Thyroid gland (tissue), 4 donors: ENCODE measurements at regions not wholly inside any gene's neighbourhood (a gene's known extent, or its start where the extent isn't known, plus 50 kb on each side); places are given as distances from the start of the nearest gene placed in this dataset.

ENCODE experiments used
- DNase-seq, 2 donors: peaks; one replicate each; pipeline ENCODE4 v3.0.0-alpha.2; 2019
- H3K27ac ChIP-seq, 3 donors: fragments of 200-600 bp; sonication (generic); 1 replicate in 2 of 3; 2 replicates in 1 of 3; pipeline ENCODE4 v1.5.1; 2016 to 2019; ENCODE audit warnings: mild to moderate bottlenecking in 1 of 3, moderate library complexity in 1 of 3
- H3K27me3 ChIP-seq: fragments of 200-600 bp; sonication (generic); one replicate; pipeline ENCODE4 v1.5.1; 2019
- H3K36me3 ChIP-seq, 2 donors: fragments of 200-600 bp; sonication (generic); one replicate each; pipeline ENCODE4 v1.5.1; 2016 to 2019
- H3K4me1 ChIP-seq, 2 donors: fragments of 200-600 bp; sonication (generic); one replicate each; pipeline ENCODE4 v1.5.1; 2017 to 2019
- H3K4me3 ChIP-seq, 3 donors: fragments of 200-600 bp; sonication (generic); replicated peaks in 1 of 3; 1 replicate in 2 of 3; 2 replicates in 1 of 3; pipeline ENCODE4 v1.5.1; 2016; ENCODE audit warnings: mild to moderate bottlenecking in 1 of 3
- H3K9me3 ChIP-seq: fragments of 200-600 bp; sonication (generic); one replicate; pipeline ENCODE4 v1.5.1; 2017
- CTCF ChIP-seq, 6 experiments: fragments of 200-600 bp in 3 of 6; fragments of 450-650 bp in 3 of 6; sonication (generic) in 3 of 6; IDR thresholded peaks; one replicate each; pipeline ENCODE4 v1.5.1; 2016 to 2019; ENCODE audit warnings: antibody characterized with exemption in 6 of 6, mild to moderate bottlenecking in 2 of 6, inconsistent platforms in 1 of 6, moderate library complexity in 1 of 6
- POLR2A ChIP-seq, 2 donors: fragments of 450-650 bp; IDR thresholded peaks; one replicate each; pipeline ENCODE4 v1.6.1; 2017; ENCODE audit warnings: antibody characterized with exemption in 2 of 2, mild to moderate bottlenecking in 2 of 2, moderate library complexity in 1 of 2
- WGBS, 2 donors: methylation state at CpG; one replicate each; pipeline ENCODE4 v1.1.5; 2017; 5-methylcytosine and 5-hydroxymethylcytosine counted together
- intact Hi-C: fragments of 100-400 bp; cut with DNase I; formaldehyde crosslinking; loops from one replicate; pipeline ENCODE4 v1.15.1; 2023

DNA sequence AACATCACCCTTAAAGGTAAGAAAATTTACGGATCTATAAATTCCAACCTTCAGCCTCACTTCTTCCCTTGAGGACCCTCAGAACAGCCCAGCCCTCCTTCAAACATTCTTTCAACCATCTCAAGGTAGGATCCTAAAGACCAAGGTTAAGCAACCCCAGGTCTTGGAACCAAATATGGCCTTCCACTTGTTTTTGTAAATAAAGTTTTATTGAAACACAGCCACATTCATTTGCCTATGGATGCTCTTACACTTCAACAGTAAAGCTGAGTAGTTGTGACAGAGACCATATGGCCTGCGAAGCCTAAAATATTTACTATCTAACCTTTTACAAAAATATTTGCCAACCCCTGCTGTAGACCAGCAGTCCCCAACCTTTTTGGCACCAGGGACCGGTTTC, 70.4 kb upstream of the NTRK3 start:
- Histone ChIP-seq H3K27me3 (no peaks in the 10 kb centered on the region), H3K36me3 (no peaks in the 10 kb centered on the region), H3K4me3 (no peak overlapping the region), H3K27ac (no peak overlapping the region), H3K4me1 (no peaks in the 10 kb centered on the region), H3K9me3 (no peaks in the 10 kb centered on the region)
- no peak for DNase-seq
- intact Hi-C loops: no loop called here
- 98 to 99% methylated on average over 3 of the region's 3 CpGs for WGBS, 2 donors
- TF ChIP-seq POLR2A (IDR thresholded peaks at IDR 0.05): no peak
- TF ChIP-seq CTCF (IDR thresholded peaks at IDR 0.05): no peak

GRCh38 chr15:88324741-88325065, 68.2 kb upstream of the NTRK3 start:
- no peaks in the 10 kb centered on the region for H3K9me3 ChIP-seq
- H3K27me3 ChIP-seq: no peaks in the 10 kb centered on the region
- no peaks in the 10 kb centered on the region for H3K36me3 ChIP-seq
- TF ChIP-seq POLR2A (IDR thresholded peaks at IDR 0.05) (no peak), CTCF (IDR thresholded peaks at IDR 0.05) (no peak)
- no peak for DNase-seq
- 56 to 82% methylated on average over 1 of the region's 1 CpG for WGBS, 2 donors
- no peak overlapping the region for H3K4me3 ChIP-seq
- H3K4me1 ChIP-seq: no peaks in the 10 kb centered on the region
- H3K27ac ChIP-seq: no peak overlapping the region
- intact Hi-C loops: no loop called here

DNA sequence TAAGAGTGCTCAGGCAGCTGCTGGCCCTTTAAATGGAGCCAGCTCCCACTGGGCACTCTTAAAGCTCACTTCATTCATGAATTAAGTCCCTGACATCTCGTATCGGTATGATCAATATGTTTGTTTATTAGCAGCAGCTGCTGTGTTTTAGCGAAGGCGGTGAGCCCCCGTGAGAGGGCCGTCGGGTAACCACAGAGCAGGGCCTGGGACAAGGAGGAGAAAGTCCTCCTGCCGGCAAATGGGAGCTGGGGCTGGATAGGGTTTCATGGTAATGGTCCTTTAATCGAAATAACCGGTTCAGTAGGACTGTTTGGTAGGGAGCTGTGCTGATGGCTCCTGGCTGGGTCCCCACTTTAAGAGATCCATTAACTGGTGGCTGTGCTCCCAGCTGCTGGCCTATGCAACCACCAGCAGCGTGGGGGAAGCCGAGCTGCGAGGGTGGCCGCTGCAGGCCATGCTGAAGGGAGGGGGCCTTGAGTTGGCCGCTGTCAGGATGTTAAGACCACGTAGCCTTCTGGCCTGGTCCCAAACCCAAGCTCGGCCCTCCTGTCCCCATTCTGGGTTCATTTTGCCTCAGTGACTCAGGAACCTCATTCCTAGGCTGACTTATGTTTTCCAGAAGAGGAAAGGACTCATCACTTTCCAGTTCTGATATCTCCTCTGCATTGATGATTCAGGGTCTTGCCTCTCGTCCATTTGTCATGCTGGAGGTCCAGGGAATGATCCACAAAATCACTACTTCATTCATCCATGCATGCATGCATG, 67.6 kb upstream of the NTRK3 start:
- H3K4me3 ChIP-seq: no peak overlapping the region
- H3K27me3 ChIP-seq: no peaks in the 10 kb centered on the region
- intact Hi-C loops: no loop called here
- TF ChIP-seq CTCF (IDR thresholded peaks at IDR 0.05) (no peak), POLR2A (IDR thresholded peaks at IDR 0.05) (no peak)
- no peak for DNase-seq
- H3K36me3 ChIP-seq: no peaks in the 10 kb centered on the region
- no peaks in the 10 kb centered on the region for H3K4me1 ChIP-seq
- no peak overlapping the region for H3K27ac ChIP-seq
- H3K9me3 ChIP-seq: no peaks in the 10 kb centered on the region
- WGBS, 2 donors: 60 to 70% methylated on average over 14 to 17 of the region's 18 CpGs

- TF ChIP-seq CTCF (IDR thresholded peaks at IDR 0.05): no peak
- no peak for TF ChIP-seq POLR2A (IDR thresholded peaks at IDR 0.05)
- no peak for DNase-seq
- intact Hi-C loops: no loop called here
- H3K4me3 ChIP-seq: no peak overlapping the region
- no peaks in the 10 kb centered on the region for H3K36me3 ChIP-seq
- 29 to 42% methylated on average over 8 of the region's 8 CpGs for WGBS, 2 donors
- no peaks in the 10 kb centered on the region for H3K9me3 ChIP-seq
- H3K27me3 ChIP-seq: no peaks in the 10 kb centered on the region
- H3K27ac ChIP-seq: no peak overlapping the region
- no peaks in the 10 kb centered on the region for H3K4me1 ChIP-seq
Observed at GRCh38 chr15:88323468-88323867, 66.9 kb upstream of the NTRK3 start.

DNA sequence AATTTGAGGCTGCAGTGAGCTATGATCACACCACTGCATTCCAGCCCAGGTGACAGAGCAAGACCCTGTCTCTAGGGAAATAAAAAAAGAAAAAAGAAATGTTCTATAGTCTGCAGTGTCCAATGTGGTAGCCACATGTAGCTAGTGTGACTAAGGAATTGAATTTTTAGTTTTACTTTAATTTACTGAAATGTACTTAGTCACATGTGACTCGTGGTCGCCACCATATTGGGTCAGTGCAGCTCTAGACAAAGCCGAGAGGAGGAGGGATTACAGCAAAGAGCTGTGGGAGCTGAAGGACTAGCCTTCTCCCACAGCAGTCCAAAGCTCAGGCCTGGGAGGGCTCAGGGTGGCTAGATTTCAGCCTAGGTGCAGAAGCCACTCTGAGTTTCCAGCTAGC, 65.9 kb upstream of the NTRK3 start:
- TF ChIP-seq CTCF (IDR thresholded peaks at IDR 0.05) (no peak), POLR2A (IDR thresholded peaks at IDR 0.05) (no peak)
- Histone ChIP-seq H3K4me3 (no peak overlapping the region), H3K4me1 (no peaks in the 10 kb centered on the region), H3K27ac (no peak overlapping the region), H3K9me3 (no peaks in the 10 kb centered on the region), H3K27me3 (no peaks in the 10 kb centered on the region), H3K36me3 (no peaks in the 10 kb centered on the region)
- intact Hi-C loops: no loop called here
- DNase-seq: no peak
- 77 to 78% methylated on average over 3 of the region's 3 CpGs for WGBS, 2 donors
